ENCODE measurements at regions not wholly inside any gene's neighbourhood (a gene's known extent, or its start where the extent isn't known, plus 50 kb on each side); places are given as distances from the start of the nearest gene placed in this dataset.

DNA sequence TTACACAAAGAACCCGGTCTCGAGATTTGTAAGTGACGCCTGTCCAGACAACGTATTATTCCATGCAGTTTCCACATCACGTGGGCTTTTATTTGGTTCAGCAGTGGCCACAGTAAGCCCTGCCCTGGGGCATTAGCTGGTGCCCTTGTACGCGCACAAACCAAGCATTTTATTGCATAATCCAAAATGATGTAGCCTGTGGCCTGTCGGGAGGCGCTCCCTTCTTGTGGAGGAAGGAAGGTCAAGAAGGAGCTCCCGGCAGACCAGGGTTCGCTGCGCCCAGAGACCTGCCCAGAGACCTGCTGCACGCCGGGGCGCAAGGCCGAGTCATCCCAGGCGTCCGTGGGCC, 179.6 kb upstream of the ALKAL2 start:
- ATAC-seq (no peak), DNase-seq (ENCODE audit: missing footprints) (no peak)
- intact Hi-C loops (cut with DNase I), result no loop called here

DNA sequence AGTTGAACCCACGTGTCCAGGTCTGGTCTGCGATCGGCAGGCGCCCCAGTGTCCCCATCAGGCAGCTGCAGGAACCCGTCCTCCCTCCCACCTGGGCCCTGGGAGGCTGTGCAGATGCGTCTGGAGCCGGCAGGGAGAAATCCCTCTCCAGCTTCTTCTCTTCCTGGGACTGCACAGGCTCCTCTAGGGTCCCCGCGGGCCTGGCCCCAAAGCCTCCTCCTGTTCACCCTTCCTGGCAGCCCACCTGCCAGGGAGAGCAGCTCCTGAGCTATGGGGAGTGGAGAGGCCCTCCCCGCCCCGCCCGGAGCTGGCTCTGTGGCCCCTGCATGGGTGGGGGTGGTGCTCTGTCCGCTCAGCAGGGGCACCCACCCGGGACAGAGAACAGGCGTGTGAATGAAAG, 179.2 kb upstream of the ALKAL2 start:
- DNase-seq (ENCODE audit: missing footprints) (no peak), ATAC-seq (no peak)
- intact Hi-C loops (cut with DNase I), result no loop called here

DNA sequence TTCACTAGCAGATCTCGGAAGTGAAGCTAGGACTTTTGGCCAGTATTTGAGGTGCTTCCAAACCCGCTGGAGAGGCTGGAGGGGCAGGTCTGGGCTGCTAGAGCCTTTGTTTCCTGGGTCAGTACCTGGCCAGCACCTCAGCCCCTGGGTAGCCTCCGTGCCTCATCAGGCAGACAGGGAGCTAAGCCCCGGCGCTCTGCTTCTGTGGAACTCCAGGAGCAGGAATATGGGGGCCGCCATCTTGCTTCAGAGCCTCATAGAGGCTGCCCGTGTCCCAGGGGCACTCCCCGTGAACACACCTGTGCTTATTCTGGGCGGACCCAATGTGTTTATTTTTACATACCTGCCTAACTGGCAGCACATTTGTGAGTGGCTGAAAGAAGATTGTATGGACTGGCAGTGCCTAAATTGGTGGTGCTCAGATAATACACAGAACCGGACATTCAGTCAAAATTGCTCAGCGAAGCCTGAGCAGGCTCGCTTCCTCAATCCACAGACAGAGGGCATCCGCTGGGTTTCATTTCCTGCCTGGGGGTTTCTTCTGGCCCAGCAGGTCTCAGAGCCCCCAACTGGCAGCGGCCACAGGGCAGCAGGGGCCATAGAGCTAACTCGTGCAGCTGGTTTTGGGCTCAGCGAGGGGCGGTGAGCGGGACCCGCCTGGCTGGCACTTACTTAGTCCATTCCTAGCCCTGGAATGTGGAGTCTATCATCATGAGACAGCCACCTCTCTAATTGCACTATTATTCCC, 176.8 kb upstream of the ALKAL2 start:
- ATAC-seq (no peak), DNase-seq (ENCODE audit: missing footprints) (no peak)
- intact Hi-C loops (cut with DNase I), result no loop called here

- intact Hi-C loops (cut with DNase I), result no loop called here
- DNase-seq (ENCODE audit: missing footprints) (no peak), ATAC-seq (no peak)
Measured at GRCh38 chr2:460861-461260, 173.0 kb upstream of the ALKAL2 start.

DNA sequence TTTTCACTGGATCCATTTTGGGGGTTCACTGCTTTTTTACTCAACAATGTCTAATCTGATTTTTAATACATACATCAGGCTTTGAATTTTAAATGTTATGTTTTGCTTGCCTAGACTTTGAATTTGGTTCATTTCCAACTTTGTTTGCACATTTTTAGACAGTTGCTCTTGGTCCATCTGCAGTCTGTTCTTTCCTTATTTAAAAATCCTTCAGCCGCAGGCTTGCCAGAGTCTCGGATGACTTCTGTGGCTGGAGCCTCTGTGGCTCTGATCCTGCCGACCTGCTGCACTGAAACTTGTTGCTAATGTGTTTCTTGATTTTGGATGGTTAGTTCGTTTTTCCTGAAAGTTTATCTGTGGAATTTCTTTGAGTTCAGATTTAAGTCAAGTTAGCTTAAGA, 172.0 kb upstream of the ALKAL2 start:
- no peak for ATAC-seq
- intact Hi-C loops (cut with DNase I), result no loop called here
- DNase-seq (ENCODE audit: missing footprints), result no peak

DNA sequence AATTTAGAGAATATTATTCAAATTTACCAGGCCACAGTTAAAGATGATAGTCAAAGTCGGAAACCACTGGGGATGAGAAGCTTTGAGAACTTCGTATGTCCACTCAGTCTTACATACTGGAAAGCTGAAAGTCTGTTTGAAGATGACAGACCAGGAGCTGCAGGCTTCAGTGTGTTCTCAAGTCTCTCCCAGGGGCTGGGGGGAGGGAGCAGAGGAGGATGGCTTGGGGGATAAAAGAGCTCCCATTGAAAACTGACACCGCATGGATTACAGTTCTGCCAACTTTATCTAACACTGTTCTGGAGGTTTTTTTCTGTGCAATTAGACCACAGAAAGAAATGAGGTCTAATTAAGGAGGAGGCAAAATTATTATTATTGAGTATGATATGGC, 170.5 kb upstream of the ALKAL2 start:
- DNase-seq (ENCODE audit: missing footprints), result no peak
- intact Hi-C loops (cut with DNase I), result no loop called here
- ATAC-seq, result no peak

GRCh38 chr2:457792-458424, 170.0 kb upstream of the ALKAL2 start:
- no peak for ATAC-seq
- no peak for DNase-seq (ENCODE audit: missing footprints)
- intact Hi-C loops (cut with DNase I), result no loop called here

DNA sequence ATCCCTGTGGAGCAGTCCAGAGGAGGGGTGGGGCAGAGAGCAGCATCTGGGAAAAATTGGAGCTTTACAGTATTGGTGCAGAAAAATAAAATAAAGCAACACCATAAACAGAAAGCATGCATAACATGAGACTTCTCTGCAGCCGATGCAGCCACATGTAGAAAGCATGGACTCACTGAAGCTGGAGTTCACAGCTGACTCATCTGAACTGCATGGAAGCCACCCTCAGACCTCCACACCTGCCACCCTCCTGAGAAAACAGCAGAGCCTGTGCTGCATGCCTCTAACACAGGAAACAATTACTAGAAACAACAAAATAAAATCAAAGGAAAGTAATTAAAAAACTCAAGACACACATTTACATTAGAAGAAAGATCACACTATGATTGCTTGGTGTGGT, 169.4 kb upstream of the ALKAL2 start:
- DNase-seq (ENCODE audit: missing footprints) (no peak), ATAC-seq (no peak)
- intact Hi-C loops (cut with DNase I), result no loop called here

GRCh38 chr2:455913-456312, 168.0 kb upstream of the ALKAL2 start:
- DNase-seq (ENCODE audit: missing footprints), result no peak
- ATAC-seq, result no peak
- intact Hi-C loops (cut with DNase I), result no loop called here

GRCh38 chr2:455015-455705, 167.3 kb upstream of the ALKAL2 start:
- DNase-seq (ENCODE audit: missing footprints), result no peak
- no peak for ATAC-seq
- intact Hi-C loops (cut with DNase I), result no loop called here

- intact Hi-C loops (cut with DNase I), result no loop called here
- ATAC-seq (no peak), DNase-seq (ENCODE audit: missing footprints) (no peak)
Measured at GRCh38 chr2:453132-453531, 165.2 kb upstream of the ALKAL2 start.

- no peak for DNase-seq (ENCODE audit: missing footprints)
- ATAC-seq, result no peak
Measured at GRCh38 chr2:451495-451894, 163.6 kb upstream of the ALKAL2 start.

GRCh38 chr2:449246-450067, 161.6 kb upstream of the ALKAL2 start:
- ATAC-seq (no peak), DNase-seq (ENCODE audit: missing footprints) (no peak)
- intact Hi-C loops (cut with DNase I), result no loop called here

More at GRCh38 chr2:451495-451894, 163.6 kb upstream of the ALKAL2 start:
- intact Hi-C loops (cut with DNase I), result no loop called here

GRCh38 chr2:447902-448665, 160.2 kb upstream of the ALKAL2 start:
- ATAC-seq (no peak), DNase-seq (ENCODE audit: missing footprints) (no peak)
- intact Hi-C loops (cut with DNase I), result no loop called here

DNA sequence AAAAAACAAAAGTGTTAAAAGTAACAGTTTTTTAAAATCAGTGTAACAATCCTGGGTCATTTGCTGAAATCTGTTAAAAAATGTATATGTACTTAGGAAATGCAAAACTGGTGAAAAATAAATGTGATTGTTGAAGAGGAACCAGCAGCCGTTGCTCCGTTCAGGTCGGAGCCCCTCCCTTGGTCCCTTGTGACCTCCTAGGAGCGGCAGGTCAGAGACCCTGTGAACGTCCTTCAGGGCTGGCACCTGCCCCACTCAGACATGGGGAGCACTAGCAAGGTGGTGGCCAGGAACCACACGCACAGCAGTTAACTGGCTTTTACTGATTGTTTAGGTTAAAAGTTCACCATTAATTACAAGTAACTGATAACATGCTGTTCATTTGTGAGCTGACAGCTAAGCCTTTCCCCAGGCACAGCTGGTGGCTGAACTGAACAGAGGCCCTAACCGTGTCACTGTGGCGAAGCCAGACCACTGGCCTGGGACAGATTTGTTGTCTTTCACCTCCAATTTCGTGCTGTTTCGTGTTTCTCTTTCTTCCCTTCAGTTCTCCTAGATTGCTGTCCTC, 159.2 kb upstream of the ALKAL2 start:
- intact Hi-C loops (cut with DNase I), result no loop called here
- DNase-seq (ENCODE audit: missing footprints) (no peak), ATAC-seq (no peak)

- DNase-seq (ENCODE audit: missing footprints), result no peak
- intact Hi-C loops (cut with DNase I), result no loop called here
- no peak for ATAC-seq
Measured at GRCh38 chr2:446303-446874, 158.5 kb upstream of the ALKAL2 start.

DNA sequence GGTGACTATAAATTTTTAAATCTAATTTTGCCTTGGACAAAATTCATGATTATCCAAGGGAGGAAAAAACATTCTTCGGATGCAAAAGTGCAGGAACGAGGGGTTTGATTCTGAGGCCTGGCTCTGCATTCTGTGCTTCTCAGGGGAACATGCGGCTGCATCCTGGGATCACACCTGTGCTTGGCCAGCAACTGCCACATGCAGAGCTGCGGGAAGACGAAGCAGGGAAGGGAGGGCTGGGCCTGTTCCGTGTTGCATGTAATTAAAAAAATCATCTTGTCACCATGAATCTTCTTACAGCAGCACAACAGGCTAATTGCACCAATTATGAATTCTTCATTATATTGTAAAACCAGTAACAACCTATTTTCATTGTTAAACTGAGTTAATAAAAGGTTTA, 158.0 kb upstream of the ALKAL2 start:
- intact Hi-C loops (cut with DNase I), result no loop called here
- DNase-seq (ENCODE audit: missing footprints), result no peak
- no peak for ATAC-seq
